Mesenchymal stem cell (in vitro differentiated cells and primary cell): ENCODE measurements at regions not wholly inside any gene's neighbourhood (a gene's known extent, or its start where the extent isn't known, plus 50 kb on each side); places are given as distances from the start of the nearest gene placed in this dataset.

Experiments
- DNase-seq: peaks from one replicate; pipeline ENCODE4 v3.0.0-alpha.2; 2013
- H2AFZ ChIP-seq: one replicate; pipeline ENCODE4 v1.6.1; 2013; ENCODE audit warnings: low read depth, mild to moderate bottlenecking, control low read depth, inconsistent platforms, low read length, moderate library complexity
- H2AK5ac ChIP-seq: 2 replicates; pipeline ENCODE4 v1.6.1; 2013; ENCODE audit warnings: low read length, moderate library complexity, mild to moderate bottlenecking, inconsistent platforms; ENCODE audit not compliant: severe bottlenecking
- H2BK120ac ChIP-seq: one replicate; pipeline ENCODE4 v1.6.1; 2013; ENCODE audit warnings: low read depth, mild to moderate bottlenecking, inconsistent platforms, low read length, moderate library complexity
- H2BK12ac ChIP-seq, 2 experiments: one replicate each; pipeline ENCODE4 v1.6.1; 2013; ENCODE audit warnings: inconsistent platforms in 2 of 2, low read length in 2 of 2, mild to moderate bottlenecking in 2 of 2, moderate library complexity in 2 of 2, control low read depth in 1 of 2
- H2BK15ac ChIP-seq: one replicate; pipeline ENCODE4 v1.6.1; 2013; ENCODE audit warnings: mild to moderate bottlenecking, low read depth, inconsistent platforms; ENCODE audit not compliant: poor library complexity, severe bottlenecking
- H2BK5ac ChIP-seq: 2 replicates; pipeline ENCODE4 v1.6.1; 2013; ENCODE audit warnings: low read depth, mild to moderate bottlenecking, low read length, control low read depth, inconsistent platforms; ENCODE audit not compliant: poor library complexity, severe bottlenecking
- H3K14ac ChIP-seq, 2 experiments: one replicate each; pipeline ENCODE4 v1.6.1; 2013; ENCODE audit warnings: inconsistent platforms in 2 of 2, low read length in 2 of 2, control low read depth in 1 of 2, mild to moderate bottlenecking in 1 of 2, moderate library complexity in 1 of 2
- H3K18ac ChIP-seq, 2 experiments: one replicate each; pipeline ENCODE4 v1.6.1; 2013; ENCODE audit warnings: inconsistent platforms in 2 of 2, low read length in 2 of 2, control low read depth in 1 of 2, low read depth in 1 of 2, mild to moderate bottlenecking in 1 of 2
- H3K23ac ChIP-seq, 2 experiments: one replicate each; pipeline ENCODE4 v1.6.1; 2013; ENCODE audit warnings: inconsistent platforms in 2 of 2, low read length in 2 of 2, mild to moderate bottlenecking in 2 of 2, moderate library complexity in 2 of 2, control low read depth in 1 of 2
- H3K27ac ChIP-seq: 2 replicates; pipeline ENCODE4 v1.5.1; 2013; ENCODE audit warnings: mild to moderate bottlenecking, moderate library complexity, low read length, control low read depth, inconsistent platforms; ENCODE audit not compliant: poor library complexity, severe bottlenecking
- H3K27me3 ChIP-seq, 2 experiments: 2 replicates each; pipeline versions ENCODE4 v1.6.1 to v1.7.0; 2013; ENCODE audit warnings: low read length in 2 of 2, mild to moderate bottlenecking in 2 of 2, moderate library complexity in 2 of 2, control low read depth in 1 of 2, inconsistent platforms in 1 of 2; ENCODE audit not compliant: control insufficient read depth in 1 of 2, insufficient read depth in 1 of 2
- H3K36me3 ChIP-seq, 2 experiments: 2 replicates each; pipeline versions ENCODE4 v1.6.1 to v1.7.0; 2013; ENCODE audit warnings: low read length in 2 of 2, control low read depth in 1 of 2, inconsistent platforms in 1 of 2, low read depth in 1 of 2, mild to moderate bottlenecking in 1 of 2; ENCODE audit not compliant: insufficient read depth in 2 of 2, control insufficient read depth in 1 of 2
- H3K4ac ChIP-seq, 2 experiments: one replicate each; pipeline ENCODE4 v1.6.1; 2013; ENCODE audit warnings: inconsistent platforms in 2 of 2, low read length in 2 of 2, mild to moderate bottlenecking in 2 of 2, moderate library complexity in 2 of 2, control low read depth in 1 of 2, low read depth in 1 of 2
- H3K4me1 ChIP-seq: 2 replicates; pipeline ENCODE4 v1.6.1; 2013; ENCODE audit warnings: low read depth, low read length, control low read depth; ENCODE audit not compliant: control insufficient read depth, insufficient read depth
- H3K4me2 ChIP-seq: 2 replicates; pipeline ENCODE4 v1.6.1; 2013; ENCODE audit warnings: low read length, mild to moderate bottlenecking, inconsistent platforms; ENCODE audit not compliant: poor library complexity, severe bottlenecking
- H3K4me3 ChIP-seq, 2 experiments: 2 replicates each; pipeline versions ENCODE4 v1.5.1 to v1.7.0; 2013; ENCODE audit warnings: low read length in 2 of 2, mild to moderate bottlenecking in 2 of 2, control low read depth in 1 of 2, low read depth in 1 of 2; ENCODE audit not compliant: insufficient read depth in 1 of 2
- H3K79me1 ChIP-seq: replicated peaks from 2 replicates; pipeline ENCODE4 v1.6.1; 2013; ENCODE audit warnings: mild to moderate bottlenecking, control low read depth, low read length, inconsistent platforms; ENCODE audit not compliant: poor library complexity, severe bottlenecking
- H3K9ac ChIP-seq: 2 replicates; pipeline ENCODE4 v1.7.0; 2013; ENCODE audit warnings: mild to moderate bottlenecking, low read length, moderate library complexity
- H3K9me3 ChIP-seq: 2 replicates; pipeline ENCODE4 v1.7.0; 2013; ENCODE audit warnings: mild to moderate bottlenecking, low read length; ENCODE audit not compliant: control insufficient read depth
- H4K8ac ChIP-seq: one replicate; pipeline ENCODE4 v1.6.1; 2013; ENCODE audit warnings: inconsistent platforms, mild to moderate bottlenecking, low read length, moderate library complexity
- H4K91ac ChIP-seq: one replicate; pipeline ENCODE4 v1.6.1; 2013; ENCODE audit warnings: mild to moderate bottlenecking, low read length, inconsistent platforms
- WGBS: methylation state at CpG from one replicate; pipeline ENCODE4 v1.1.7; 2013; ENCODE audit warnings: mixed read lengths; 5-methylcytosine and 5-hydroxymethylcytosine counted together

DNA sequence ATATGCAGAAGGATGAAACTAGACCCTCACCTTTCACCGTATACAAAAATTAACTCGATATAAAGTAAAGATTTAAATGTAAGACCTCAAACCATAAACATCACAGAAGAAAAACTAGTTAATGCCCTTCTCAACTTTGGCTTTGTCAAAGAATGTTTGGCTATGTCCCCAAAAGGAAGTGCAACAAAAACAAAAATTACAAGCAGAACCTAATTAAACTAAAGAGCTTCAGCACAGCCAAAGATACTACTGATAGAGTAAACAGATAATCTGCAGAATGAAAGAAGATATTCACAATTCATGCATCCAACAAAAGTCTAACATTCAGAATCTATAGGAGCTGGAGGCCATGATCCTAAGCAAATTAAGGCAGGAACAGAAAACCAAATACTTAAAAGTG lies 824.6 kb upstream of the NEGR1 start:
- Histone ChIP-seq H3K4me2 (no peak overlapping the region), H3K79me1 (no peaks in the 10 kb centered on the region), H2BK120ac (no peak overlapping the region), H3K4me3 (no peak overlapping the region), H3K4ac (no peak overlapping the region), H2BK12ac (no peak overlapping the region), H2BK15ac (no peak overlapping the region), H2AFZ (no peak overlapping the region), H3K4me1 (no peaks in the 10 kb centered on the region), H2BK5ac (no peak overlapping the region), H4K8ac (no peak overlapping the region), H3K9me3 (no peaks in the 10 kb centered on the region), H3K27ac (no peak overlapping the region), H3K23ac (no peak overlapping the region), H3K9ac (no peak overlapping the region), H3K14ac (no peak overlapping the region), H2AK5ac (no peak overlapping the region), H3K27me3 (no peaks in the 10 kb centered on the region), H3K36me3 (no peaks in the 10 kb centered on the region), H4K91ac (no peak overlapping the region), H3K18ac (no peak overlapping the region)
- 100% methylated on average over 2 of the region's 2 CpGs for WGBS
- no peak for DNase-seq

DNA sequence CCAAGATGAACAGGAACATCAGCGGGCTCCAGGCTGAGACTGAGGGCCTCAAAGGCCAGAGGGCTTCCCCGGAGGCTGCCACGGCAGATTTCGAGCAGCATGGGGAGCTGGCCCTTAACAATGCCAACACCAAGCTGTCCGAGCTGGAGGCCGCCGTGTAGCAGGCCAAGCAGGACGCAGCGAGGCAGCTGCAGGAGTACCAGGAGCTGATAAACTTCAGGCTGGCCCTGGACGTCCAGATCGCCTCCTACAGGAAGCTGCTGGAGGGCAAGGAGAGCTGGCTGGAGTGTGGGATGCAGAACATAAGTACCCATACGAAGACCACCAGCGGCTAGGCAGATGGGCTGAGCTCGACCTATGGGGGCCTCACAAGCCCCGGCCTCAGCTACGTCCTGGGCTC lies 823.4 kb upstream of the NEGR1 start:
- Histone ChIP-seq H2BK5ac (no peak overlapping the region), H4K91ac (no peak overlapping the region), H3K4ac (no peak overlapping the region), H3K36me3 (no peaks in the 10 kb centered on the region), H3K18ac (no peak overlapping the region), H2AFZ (no peak overlapping the region), H3K27ac (no peak overlapping the region), H4K8ac (peak overlapping the region; percentile 4), H2BK12ac (no peak overlapping the region), H3K9ac (no peak overlapping the region), H2BK120ac (no peak overlapping the region), H2BK15ac (no peak overlapping the region), H3K27me3 (no peaks in the 10 kb centered on the region), H3K9me3 (no peaks in the 10 kb centered on the region), H3K23ac (no peak overlapping the region), H3K14ac (no peak overlapping the region), H3K4me3 (no peak overlapping the region), H2AK5ac (no peak overlapping the region), H3K79me1 (no peaks in the 10 kb centered on the region), H3K4me1 (no peaks in the 10 kb centered on the region), H3K4me2 (no peak overlapping the region)
- no peak for DNase-seq
- WGBS: 92% methylated on average over 16 of the region's 16 CpGs

- Histone ChIP-seq H4K91ac (no peak overlapping the region), H2AFZ (no peak overlapping the region), H3K9ac (no peak overlapping the region), H3K4ac (no peak overlapping the region), H3K4me2 (no peak overlapping the region), H2BK15ac (no peak overlapping the region), H3K27ac (no peak overlapping the region), H3K18ac (no peak overlapping the region), H2BK12ac (no peak overlapping the region), H3K23ac (no peak overlapping the region), H2AK5ac (no peak overlapping the region), H2BK120ac (no peak overlapping the region), H2BK5ac (no peak overlapping the region), H3K79me1 (no peaks in the 10 kb centered on the region), H3K27me3 (no peaks in the 10 kb centered on the region), H3K9me3 (no peaks in the 10 kb centered on the region), H3K4me3 (no peak overlapping the region), H4K8ac (no peak overlapping the region), H3K36me3 (no peaks in the 10 kb centered on the region), H3K4me1 (no peaks in the 10 kb centered on the region), H3K14ac (no peak overlapping the region)
- no peak for DNase-seq
- WGBS: 89% methylated on average over 8 of the region's 8 CpGs
Observed at GRCh38 chr1:73104749-73105148, 822.4 kb upstream of the NEGR1 start.

GRCh38 chr1:73100216-73100615 lies 817.9 kb upstream of the NEGR1 start:
- H3K27ac ChIP-seq: no peak overlapping the region
- no peaks in the 10 kb centered on the region for H3K9me3 ChIP-seq
- no peak overlapping the region for H3K18ac ChIP-seq
- H3K4me3 ChIP-seq: no peak overlapping the region
- no peak overlapping the region for H4K8ac ChIP-seq
- H4K91ac ChIP-seq: no peak overlapping the region
- no peak overlapping the region for H3K23ac ChIP-seq
- H3K4me2 ChIP-seq: no peak overlapping the region
- H3K4me1 ChIP-seq: peaks cover 2% of the 10 kb centered on the region
- H3K14ac ChIP-seq: no peak overlapping the region
- H3K9ac ChIP-seq: no peak overlapping the region
- H2BK15ac ChIP-seq: no peak overlapping the region
- no peak overlapping the region for H2AK5ac ChIP-seq
- 72% methylated on average over 4 of the region's 4 CpGs for WGBS
- H2BK12ac ChIP-seq: no peak overlapping the region
- H3K4ac ChIP-seq: no peak overlapping the region
- no peak for DNase-seq
- no peaks in the 10 kb centered on the region for H3K79me1 ChIP-seq
- H2BK5ac ChIP-seq: no peak overlapping the region
- no peak overlapping the region for H2BK120ac ChIP-seq
- H3K36me3 ChIP-seq: no peaks in the 10 kb centered on the region
- H3K27me3 ChIP-seq: no peaks in the 10 kb centered on the region
- H2AFZ ChIP-seq: no peak overlapping the region
